GM12878 (cell line): ENCODE measurements at regions not wholly inside any gene's neighbourhood (a gene's known extent, or its start where the extent isn't known, plus 50 kb on each side); places are given as distances from the start of the nearest gene placed in this dataset.

Experiments
- ATAC-seq: fragments of 200-7000 bp; cut with Tn5 transposase; 3 replicates; pipeline ENCODE4 v1.9.1; 2020; ENCODE audit warnings: mild to moderate bottlenecking, moderate library complexity
- BruUV-seq: library from RNA; stranded (reverse); fragments of 400-500 nt; replicated peaks from 2 replicates; lab custom pipeline; 2021; lab: Mats Ljungman, UMichigan
- CTCF ChIA-PET: fragments of 300-600 bp; sonication (Branson Sonifier 250); formaldehyde crosslinking; extraction: SDS; loops from one replicate; lab custom pipeline; 2021; ENCODE audit warnings: inconsistent platforms; lab: Yijun Ruan, JAX
- POLR2A ChIA-PET: fragments of 350-600 bp; formaldehyde crosslinking; extraction: SDS; loops from one replicate; lab custom pipeline; 2021; ENCODE audit warnings: inconsistent platforms; lab: Charles Lee
- RAD21 ChIA-PET: fragments of 300-600 bp; sonication (Branson Sonifier 250); formaldehyde crosslinking; loops from one replicate; lab custom pipeline; 2023; ENCODE audit warnings: antibody characterized with exemption; ENCODE audit not compliant: unreplicated experiment; lab: Charles Lee
- SMC1A ChIA-PET: fragments of 300-600 bp; sonication (Branson Sonifier 250); formaldehyde crosslinking; loops from one replicate; lab custom pipeline; 2023; ENCODE audit not compliant: unreplicated experiment, uncharacterized antibody; lab: Charles Lee
- DNase-seq: peaks from one replicate; pipeline ENCODE4 v3.0.0-alpha.2; 2011; ENCODE audit warnings: low read depth, low spot score
- FAIRE-seq: peaks from 3 replicates; lab custom pipeline; 2011; peaks lifted over from hg19 to GRCh38; lab: Jason Lieb, UNC
- H2AFZ ChIP-seq: 2 replicates; pipeline ENCODE4 v1.6.0; 2011; ENCODE audit warnings: low read depth, low read length, control low read depth; ENCODE audit not compliant: control insufficient read depth
- H3K27ac ChIP-seq: 2 replicates; pipeline ENCODE4 v1.5.1; 2011; ENCODE audit warnings: control low read depth; ENCODE audit not compliant: control insufficient read depth, insufficient read depth
- H3K27me3 ChIP-seq, 2 experiments: replicated peaks in 1 of 2; 2 replicates each; pipeline versions ENCODE4 v1.6.0 to v1.6.1; 2011; ENCODE audit warnings: low read length in 1 of 2; ENCODE audit not compliant: control insufficient read depth in 2 of 2, insufficient read depth in 2 of 2
- H3K36me3 ChIP-seq, 2 experiments: 2 replicates each; pipeline ENCODE4 v1.5.1; 2011; ENCODE audit warnings: low read length in 1 of 2; ENCODE audit not compliant: control insufficient read depth in 2 of 2, insufficient read depth in 2 of 2
- H3K4me1 ChIP-seq: 2 replicates; pipeline ENCODE4 v1.6.1; 2011; ENCODE audit warnings: mild to moderate bottlenecking, low read length, moderate library complexity, mixed read lengths; ENCODE audit not compliant: control insufficient read depth, insufficient read depth
- H3K4me2 ChIP-seq: 2 replicates; pipeline ENCODE4 v1.6.0; 2011; ENCODE audit warnings: control low read depth; ENCODE audit not compliant: control insufficient read depth, insufficient read depth
- H3K4me3 ChIP-seq: fragments of 200-600 bp; sonication (generic); 2 replicates; pipeline ENCODE4 v1.5.1; 2016
- H3K79me2 ChIP-seq: 2 replicates; pipeline ENCODE4 v1.6.0; 2011; ENCODE audit warnings: low read length; ENCODE audit not compliant: control insufficient read depth, insufficient read depth
- H3K9ac ChIP-seq: 2 replicates; pipeline ENCODE4 v1.8.0; 2011; ENCODE audit warnings: low read length, control low read depth, mixed read lengths; ENCODE audit not compliant: control insufficient read depth, insufficient read depth
- H3K9me3 ChIP-seq: replicated peaks from 3 replicates; pipeline ENCODE4 v1.5.1; 2011; ENCODE audit warnings: mild to moderate bottlenecking, low read length; ENCODE audit not compliant: control insufficient read depth, insufficient read depth
- H4K20me1 ChIP-seq: 2 replicates; pipeline ENCODE4 v1.6.0; 2011; ENCODE audit not compliant: control insufficient read depth, insufficient read depth
- E2F4 ChIP-seq: IDR thresholded peaks from 2 replicates; pipeline ENCODE4 v1.6.1; 2012; ENCODE audit warnings: low read depth, low read length, improper control_type of control experiment
- EGR1 ChIP-seq, 2 experiments: IDR thresholded peaks; 1 replicate in 1 of 2; 2 replicates in 1 of 2; pipeline ENCODE4 v1.6.1; 2011 to 2012; ENCODE audit warnings: low read depth in 2 of 2, low read length in 2 of 2, borderline replicate concordance in 1 of 2, mild to moderate bottlenecking in 1 of 2, moderate library complexity in 1 of 2
- FOXM1 ChIP-seq: IDR thresholded peaks from 2 replicates; pipeline ENCODE4 v1.6.1; 2012; ENCODE audit warnings: low read depth, mild to moderate bottlenecking, inconsistent platforms, low read length, moderate library complexity
- GABPA ChIP-seq: IDR thresholded peaks from 2 replicates; pipeline ENCODE4 v1.6.1; 2014; ENCODE audit warnings: antibody characterized with exemption, low read depth, mild to moderate bottlenecking, inconsistent platforms
- JUND ChIP-seq: IDR thresholded peaks from 2 replicates; pipeline ENCODE4 v1.6.1; 2012; ENCODE audit warnings: low read depth, mild to moderate bottlenecking, low read length, improper control_type of control experiment, moderate library complexity
- POLR2AphosphoS2 ChIP-seq: IDR thresholded peaks from 2 replicates; pipeline ENCODE4 v1.6.1; 2011; ENCODE audit warnings: low read depth, mild to moderate bottlenecking, low read length, improper control_type of control experiment, moderate library complexity
- SMAD1 ChIP-seq: fragments of 450-650 bp; IDR thresholded peaks from 2 replicates; pipeline ENCODE4 v1.6.1; 2018; ENCODE audit warnings: mild to moderate bottlenecking, low read depth; ENCODE audit not compliant: partially characterized antibody
- ZNF217 ChIP-seq: fragments of 450-650 bp; IDR thresholded peaks from 2 replicates; pipeline ENCODE4 v1.6.1; 2017; ENCODE audit warnings: antibody characterized with exemption, mild to moderate bottlenecking
- WGBS: methylation state at CpG from one replicate; pipeline ENCODE4 v1.1.6; 2016; ENCODE audit warnings: low lambda C conversion rate; ENCODE audit not compliant: insufficient replicate concordance, insufficient coverage; ENCODE audit errors: missing lambda C conversion rate; 5-methylcytosine and 5-hydroxymethylcytosine counted together
- in situ Hi-C: fragments of 300-500 bp; cut with MboI; formaldehyde crosslinking; loops from 9 replicates; pipeline ENCODE4 v1.14.3; 2018; ENCODE audit warnings: mixed read lengths
- intact Hi-C: fragments of 100-400 bp; cut with micrococcal nuclease; formaldehyde crosslinking; loops from one replicate; pipeline ENCODE4 v1.14.2; 2022; ENCODE audit not compliant: unreplicated experiment
- TF ChIP-seq, protein P1 (sequence below): fragments of 450-650 bp; IDR thresholded peaks from 2 replicates; pipeline ENCODE4 v1.6.1; 2014; ENCODE audit warnings: mild to moderate bottlenecking
- TF ChIP-seq, protein P2 (sequence below): fragments of 450-650 bp; IDR thresholded peaks from 2 replicates; pipeline ENCODE4 v1.6.1; 2017; ENCODE audit warnings: mild to moderate bottlenecking, moderate library complexity
- TF ChIP-seq, protein P3 (sequence below): IDR thresholded peaks from 2 replicates; pipeline ENCODE4 v1.6.1; 2012; ENCODE audit warnings: improper control_type of control experiment, low read depth, low read length; ENCODE audit not compliant: insufficient replicate concordance

DNA sequence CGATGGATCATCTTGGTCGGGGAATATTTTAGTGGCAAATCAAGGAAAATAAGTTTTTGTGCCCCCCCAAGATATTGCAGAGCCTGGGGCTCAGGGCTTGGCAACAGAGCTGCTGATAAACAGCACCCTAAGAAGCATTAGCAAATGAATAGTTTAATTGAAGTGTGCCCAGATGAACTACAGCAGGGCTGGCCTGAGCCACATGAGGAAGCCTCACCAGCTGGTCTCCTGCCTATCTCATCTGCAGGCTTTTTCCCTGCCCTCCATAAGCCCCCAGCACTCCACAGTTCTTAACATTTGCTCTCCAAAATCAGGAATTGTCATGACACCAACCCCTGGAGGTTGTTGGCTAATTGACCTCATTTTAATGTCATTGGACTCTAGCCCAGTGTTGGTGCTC, 480.2 kb downstream of the HS3ST3B1 start (continued):
- TF ChIP-seq, protein P1, sequence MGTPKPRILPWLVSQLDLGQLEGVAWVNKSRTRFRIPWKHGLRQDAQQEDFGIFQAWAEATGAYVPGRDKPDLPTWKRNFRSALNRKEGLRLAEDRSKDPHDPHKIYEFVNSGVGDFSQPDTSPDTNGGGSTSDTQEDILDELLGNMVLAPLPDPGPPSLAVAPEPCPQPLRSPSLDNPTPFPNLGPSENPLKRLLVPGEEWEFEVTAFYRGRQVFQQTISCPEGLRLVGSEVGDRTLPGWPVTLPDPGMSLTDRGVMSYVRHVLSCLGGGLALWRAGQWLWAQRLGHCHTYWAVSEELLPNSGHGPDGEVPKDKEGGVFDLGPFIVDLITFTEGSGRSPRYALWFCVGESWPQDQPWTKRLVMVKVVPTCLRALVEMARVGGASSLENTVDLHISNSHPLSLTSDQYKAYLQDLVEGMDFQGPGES = no peak

- no peak for ATAC-seq
- FAIRE-seq = no peak
- H3K27me3 ChIP-seq = no peaks in the 10 kb centered on the region
- RAD21 ChIA-PET = no interaction called here
- H3K27ac ChIP-seq = no peak overlapping the region
- SMC1A ChIA-PET = no interaction called here
- CTCF ChIA-PET = no interaction called here
- WGBS = 41% methylated on average over 13 of the region's 13 CpGs
- in situ Hi-C loops = no loop called here
- no peaks in the 10 kb centered on the region; the same call in 2 of the 3 replicates for H3K9me3 ChIP-seq
- POLR2A ChIA-PET = no interaction called here
- H3K36me3 ChIP-seq = no peaks in the 10 kb centered on the region
- no peaks in the 10 kb centered on the region for H4K20me1 ChIP-seq
- H2AFZ ChIP-seq = no peak overlapping the region
- no peaks in the 10 kb centered on the region for H3K79me2 ChIP-seq
- H3K4me1 ChIP-seq = no peaks in the 10 kb centered on the region
- no peak overlapping the region for H3K9ac ChIP-seq
- H3K4me2 ChIP-seq = no peak overlapping the region
- no peak for DNase-seq
- H3K4me3 ChIP-seq = no peak overlapping the region
- intact Hi-C loops = no loop called here
- BruUV-seq = no TSS peak
- TF ChIP-seq POLR2AphosphoS2 (no peak), SMAD1 (no peak), E2F4 (no peak), JUND (no peak), GABPA (no peak), ZNF217 (no peak), EGR1 (IDR thresholded peaks at IDR 0.05; ENCODE audit: borderline replicate concordance in 1 of 2, low read depth in 2 of 2, low read length in 2 of 2) (no peak), FOXM1 (no peak)
- TF ChIP-seq, protein P2, sequence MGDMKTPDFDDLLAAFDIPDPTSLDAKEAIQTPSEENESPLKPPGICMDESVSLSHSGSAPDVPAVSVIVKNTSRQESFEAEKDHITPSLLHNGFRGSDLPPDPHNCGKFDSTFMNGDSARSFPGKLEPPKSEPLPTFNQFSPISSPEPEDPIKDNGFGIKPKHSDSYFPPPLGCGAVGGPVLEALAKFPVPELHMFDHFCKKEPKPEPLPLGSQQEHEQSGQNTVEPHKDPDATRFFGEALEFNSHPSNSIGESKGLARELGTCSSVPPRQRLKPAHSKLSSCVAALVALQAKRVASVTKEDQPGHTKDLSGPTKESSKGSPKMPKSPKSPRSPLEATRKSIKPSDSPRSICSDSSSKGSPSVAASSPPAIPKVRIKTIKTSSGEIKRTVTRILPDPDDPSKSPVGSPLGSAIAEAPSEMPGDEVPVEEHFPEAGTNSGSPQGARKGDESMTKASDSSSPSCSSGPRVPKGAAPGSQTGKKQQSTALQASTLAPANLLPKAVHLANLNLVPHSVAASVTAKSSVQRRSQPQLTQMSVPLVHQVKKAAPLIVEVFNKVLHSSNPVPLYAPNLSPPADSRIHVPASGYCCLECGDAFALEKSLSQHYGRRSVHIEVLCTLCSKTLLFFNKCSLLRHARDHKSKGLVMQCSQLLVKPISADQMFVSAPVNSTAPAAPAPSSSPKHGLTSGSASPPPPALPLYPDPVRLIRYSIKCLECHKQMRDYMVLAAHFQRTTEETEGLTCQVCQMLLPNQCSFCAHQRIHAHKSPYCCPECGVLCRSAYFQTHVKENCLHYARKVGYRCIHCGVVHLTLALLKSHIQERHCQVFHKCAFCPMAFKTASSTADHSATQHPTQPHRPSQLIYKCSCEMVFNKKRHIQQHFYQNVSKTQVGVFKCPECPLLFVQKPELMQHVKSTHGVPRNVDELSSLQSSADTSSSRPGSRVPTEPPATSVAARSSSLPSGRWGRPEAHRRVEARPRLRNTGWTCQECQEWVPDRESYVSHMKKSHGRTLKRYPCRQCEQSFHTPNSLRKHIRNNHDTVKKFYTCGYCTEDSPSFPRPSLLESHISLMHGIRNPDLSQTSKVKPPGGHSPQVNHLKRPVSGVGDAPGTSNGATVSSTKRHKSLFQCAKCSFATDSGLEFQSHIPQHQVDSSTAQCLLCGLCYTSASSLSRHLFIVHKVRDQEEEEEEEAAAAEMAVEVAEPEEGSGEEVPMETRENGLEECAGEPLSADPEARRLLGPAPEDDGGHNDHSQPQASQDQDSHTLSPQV = no peak
- TF ChIP-seq, protein P3, sequence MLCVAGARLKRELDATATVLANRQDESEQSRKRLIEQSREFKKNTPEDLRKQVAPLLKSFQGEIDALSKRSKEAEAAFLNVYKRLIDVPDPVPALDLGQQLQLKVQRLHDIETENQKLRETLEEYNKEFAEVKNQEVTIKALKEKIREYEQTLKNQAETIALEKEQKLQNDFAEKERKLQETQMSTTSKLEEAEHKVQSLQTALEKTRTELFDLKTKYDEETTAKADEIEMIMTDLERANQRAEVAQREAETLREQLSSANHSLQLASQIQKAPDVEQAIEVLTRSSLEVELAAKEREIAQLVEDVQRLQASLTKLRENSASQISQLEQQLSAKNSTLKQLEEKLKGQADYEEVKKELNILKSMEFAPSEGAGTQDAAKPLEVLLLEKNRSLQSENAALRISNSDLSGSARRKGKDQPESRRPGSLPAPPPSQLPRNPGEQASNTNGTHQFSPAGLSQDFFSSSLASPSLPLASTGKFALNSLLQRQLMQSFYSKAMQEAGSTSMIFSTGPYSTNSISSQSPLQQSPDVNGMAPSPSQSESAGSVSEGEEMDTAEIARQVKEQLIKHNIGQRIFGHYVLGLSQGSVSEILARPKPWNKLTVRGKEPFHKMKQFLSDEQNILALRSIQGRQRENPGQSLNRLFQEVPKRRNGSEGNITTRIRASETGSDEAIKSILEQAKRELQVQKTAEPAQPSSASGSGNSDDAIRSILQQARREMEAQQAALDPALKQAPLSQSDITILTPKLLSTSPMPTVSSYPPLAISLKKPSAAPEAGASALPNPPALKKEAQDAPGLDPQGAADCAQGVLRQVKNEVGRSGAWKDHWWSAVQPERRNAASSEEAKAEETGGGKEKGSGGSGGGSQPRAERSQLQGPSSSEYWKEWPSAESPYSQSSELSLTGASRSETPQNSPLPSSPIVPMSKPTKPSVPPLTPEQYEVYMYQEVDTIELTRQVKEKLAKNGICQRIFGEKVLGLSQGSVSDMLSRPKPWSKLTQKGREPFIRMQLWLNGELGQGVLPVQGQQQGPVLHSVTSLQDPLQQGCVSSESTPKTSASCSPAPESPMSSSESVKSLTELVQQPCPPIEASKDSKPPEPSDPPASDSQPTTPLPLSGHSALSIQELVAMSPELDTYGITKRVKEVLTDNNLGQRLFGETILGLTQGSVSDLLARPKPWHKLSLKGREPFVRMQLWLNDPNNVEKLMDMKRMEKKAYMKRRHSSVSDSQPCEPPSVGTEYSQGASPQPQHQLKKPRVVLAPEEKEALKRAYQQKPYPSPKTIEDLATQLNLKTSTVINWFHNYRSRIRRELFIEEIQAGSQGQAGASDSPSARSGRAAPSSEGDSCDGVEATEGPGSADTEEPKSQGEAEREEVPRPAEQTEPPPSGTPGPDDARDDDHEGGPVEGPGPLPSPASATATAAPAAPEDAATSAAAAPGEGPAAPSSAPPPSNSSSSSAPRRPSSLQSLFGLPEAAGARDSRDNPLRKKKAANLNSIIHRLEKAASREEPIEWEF = no peak
Observed at GRCh38 chr17:14780097-14780651, 479.3 kb downstream of the HS3ST3B1 start.
